H1 (cell line): ENCODE measurements at regions not wholly inside any gene's neighbourhood (a gene's known extent, or its start where the extent isn't known, plus 50 kb on each side); places are given as distances from the start of the nearest gene placed in this dataset.

Experiments
- CTCF ChIA-PET: fragments of 300-600 bp; sonication (Branson Sonifier 250); formaldehyde crosslinking; loops from one replicate; lab custom pipeline; 2021; ENCODE audit not compliant: partially characterized antibody; lab: Charles Lee
- POLR2A ChIA-PET: fragments of 300-600 bp; sonication (Branson Sonifier 250); formaldehyde crosslinking; loops from one replicate; lab custom pipeline; 2021; ENCODE audit warnings: inconsistent platforms; ENCODE audit not compliant: partially characterized antibody; lab: Charles Lee
- DNase-seq, 2 experiments: peaks; one replicate each; pipeline versions ENCODE4 v3.0.0 to v3.0.0-alpha.2; 2010 to 2022; ENCODE audit warnings: low spot score in 2 of 2, low read depth in 1 of 2, mixed read lengths in 1 of 2
- FAIRE-seq: peaks from 2 replicates; lab custom pipeline; 2011; peaks lifted over from hg19 to GRCh38; lab: Jason Lieb, UNC
- H2AFZ ChIP-seq: 2 replicates; pipeline ENCODE4 v1.8.1; 2012; ENCODE audit warnings: low read length, inconsistent platforms
- H2AK5ac ChIP-seq: 2 replicates; pipeline ENCODE4 v1.6.1; 2013; ENCODE audit warnings: low read depth, low read length
- H2BK120ac ChIP-seq: replicated peaks from 2 replicates; pipeline ENCODE3; 2013; ENCODE audit warnings: low read depth, low read length, inconsistent platforms
- H2BK12ac ChIP-seq: 2 replicates; pipeline ENCODE4 v1.6.1; 2013; ENCODE audit warnings: low read depth, low read length
- H2BK15ac ChIP-seq: 2 replicates; pipeline ENCODE4 v1.6.1; 2013; ENCODE audit warnings: low read length
- H2BK20ac ChIP-seq: 2 replicates; pipeline ENCODE4 v1.6.1; 2013; ENCODE audit warnings: low read length
- H2BK5ac ChIP-seq: 2 replicates; pipeline ENCODE4 v1.6.1; 2013; ENCODE audit warnings: low read depth, low read length
- H3K14ac ChIP-seq: 2 replicates; pipeline ENCODE4 v1.6.1; 2013; ENCODE audit warnings: inconsistent platforms; ENCODE audit not compliant: insufficient read length
- H3K18ac ChIP-seq: 2 replicates; pipeline ENCODE4 v1.6.1; 2013; ENCODE audit warnings: low read length; ENCODE audit errors: extremely low read depth
- H3K23ac ChIP-seq: 2 replicates; pipeline ENCODE4 v1.6.1; 2013; ENCODE audit warnings: inconsistent platforms; ENCODE audit not compliant: insufficient read length
- H3K23me2 ChIP-seq: 2 replicates; pipeline ENCODE4 v1.6.1; 2013; ENCODE audit warnings: low read depth, low read length
- H3K27ac ChIP-seq: 2 replicates; pipeline ENCODE4 v1.6.1; 2011; ENCODE audit warnings: low read depth, low read length, inconsistent platforms
- H3K27me3 ChIP-seq, 4 experiments: replicated peaks in 1 of 4; 1 replicate in 1 of 4; 2 replicates in 3 of 4; pipeline versions ENCODE4 v1.6.1 to v1.8.1; 2011 to 2013; ENCODE audit warnings: low read length in 3 of 4, mild to moderate bottlenecking in 3 of 4, inconsistent platforms in 2 of 4, mixed read lengths in 2 of 4, moderate library complexity in 1 of 4; ENCODE audit not compliant: control insufficient read depth in 3 of 4, insufficient read depth in 3 of 4; ENCODE audit errors: extremely low read depth in 1 of 4
- H3K36me3 ChIP-seq, 4 experiments: 2 replicates each; pipeline versions ENCODE4 v1.6.1 to v1.8.1; 2011 to 2013; ENCODE audit warnings: mild to moderate bottlenecking in 4 of 4, low read length in 3 of 4, moderate library complexity in 2 of 4, control low read depth in 1 of 4, inconsistent platforms in 1 of 4; ENCODE audit not compliant: insufficient read depth in 4 of 4, control insufficient read depth in 2 of 4
- H3K4ac ChIP-seq: replicated peaks from 2 replicates; pipeline ENCODE3; 2013; ENCODE audit warnings: low read length, low read depth, mixed read lengths, inconsistent platforms; ENCODE audit not compliant: insufficient read length
- H3K4me1 ChIP-seq, 4 experiments: replicated peaks in 1 of 4; 1 replicate in 1 of 4; 2 replicates in 3 of 4; pipeline versions ENCODE4 v1.6.1 to v1.8.1; 2011 to 2013; ENCODE audit warnings: low read length in 3 of 4, inconsistent platforms in 2 of 4, mixed read lengths in 1 of 4; ENCODE audit not compliant: insufficient read depth in 4 of 4, control insufficient read depth in 3 of 4
- H3K4me2 ChIP-seq, 2 experiments: 2 replicates each; pipeline versions ENCODE4 v1.6.1 to v1.8.1; 2011 to 2013; ENCODE audit warnings: low read depth in 2 of 2, low read length in 2 of 2, control low read depth in 1 of 2, inconsistent platforms in 1 of 2, mild to moderate bottlenecking in 1 of 2; ENCODE audit not compliant: insufficient read depth in 1 of 2
- H3K4me3 ChIP-seq, 4 experiments: fragments of 200-600, 300-600 bp in 1 of 4; sonication (generic), shearing (Covaris generic), sonication (Bioruptor Twin) in 1 of 4; 2 replicates each; pipeline versions ENCODE4 v1.5.1 to v1.8.1; 2011 to 2016; ENCODE audit warnings: low read length in 4 of 4, low read depth in 3 of 4, control low read depth in 2 of 4, inconsistent platforms in 2 of 4, mild to moderate bottlenecking in 2 of 4, mixed read lengths in 1 of 4, moderate library complexity in 1 of 4; ENCODE audit not compliant: insufficient read depth in 2 of 4; ENCODE audit errors: extremely low read depth in 1 of 4
- H3K56ac ChIP-seq: replicated peaks from 2 replicates; pipeline ENCODE3; 2013; ENCODE audit warnings: low read depth, mild to moderate bottlenecking, mixed read lengths, low read length, inconsistent platforms; ENCODE audit not compliant: insufficient read length
- H3K79me1 ChIP-seq: 2 replicates; pipeline ENCODE4 v1.6.1; 2013; ENCODE audit warnings: low read depth, low read length, control low read depth
- H3K79me2 ChIP-seq, 2 experiments: 2 replicates each; pipeline versions ENCODE4 v1.6.1 to v1.8.1; 2012 to 2013; ENCODE audit warnings: low read length in 2 of 2, mild to moderate bottlenecking in 2 of 2, inconsistent platforms in 1 of 2; ENCODE audit not compliant: insufficient read depth in 2 of 2, control insufficient read depth in 1 of 2
- H3K9ac ChIP-seq, 4 experiments: replicated peaks in 1 of 4; 1 replicate in 1 of 4; 2 replicates in 3 of 4; pipeline versions ENCODE4 v1.6.1 to v1.8.1; 2011 to 2013; ENCODE audit warnings: low read depth in 3 of 4, low read length in 3 of 4, control low read depth in 2 of 4, mild to moderate bottlenecking in 2 of 4, moderate library complexity in 2 of 4, inconsistent platforms in 1 of 4; ENCODE audit errors: extremely low read depth in 1 of 4
- H3K9me3 ChIP-seq, 2 experiments: 2 replicates each; pipeline versions ENCODE4 v1.6.1 to v1.8.1; 2012 to 2013; ENCODE audit warnings: mild to moderate bottlenecking in 2 of 2, moderate library complexity in 2 of 2, control low read depth in 1 of 2, inconsistent platforms in 1 of 2, low read depth in 1 of 2, low read length in 1 of 2, mixed read lengths in 1 of 2; ENCODE audit not compliant: insufficient read depth in 2 of 2
- H4K20me1 ChIP-seq, 2 experiments: replicated peaks in 1 of 2; 2 replicates each; pipeline versions ENCODE3 to v1.8.1; 2011 to 2013; ENCODE audit warnings: inconsistent platforms in 2 of 2, low read length in 2 of 2, mild to moderate bottlenecking in 1 of 2; ENCODE audit not compliant: insufficient read depth in 2 of 2, control insufficient read depth in 1 of 2
- H4K5ac ChIP-seq: 2 replicates; pipeline ENCODE4 v1.6.1; 2013; ENCODE audit warnings: low read length, low read depth, mixed read lengths, inconsistent platforms; ENCODE audit not compliant: insufficient read length
- H4K8ac ChIP-seq: 2 replicates; pipeline ENCODE4 v1.8.0; 2013; ENCODE audit warnings: mild to moderate bottlenecking, moderate library complexity, low read length, inconsistent platforms; ENCODE audit not compliant: insufficient read depth; ENCODE audit errors: extremely low read depth
- H4K91ac ChIP-seq: replicated peaks from 2 replicates; pipeline ENCODE3; 2013; ENCODE audit warnings: low read length, mixed read lengths, inconsistent platforms; ENCODE audit not compliant: insufficient read length
- BRCA1 ChIP-seq: IDR thresholded peaks from 2 replicates; pipeline ENCODE4 v1.6.1; 2012; ENCODE audit warnings: low read depth, low read length, improper control_type of control experiment
- CTBP2 ChIP-seq: IDR thresholded peaks from 2 replicates; pipeline ENCODE4 v1.7.0; 2011; ENCODE audit warnings: borderline replicate concordance, mild to moderate bottlenecking, moderate library complexity, mixed read lengths, low read length; ENCODE audit not compliant: insufficient read depth, insufficient read length
- FOSL1 ChIP-seq: IDR thresholded peaks from 2 replicates; pipeline ENCODE4 v1.6.1; 2011; ENCODE audit warnings: mild to moderate bottlenecking, low read depth, low read length, moderate library complexity; ENCODE audit not compliant: insufficient read depth
- MAX ChIP-seq: IDR thresholded peaks from 2 replicates; pipeline ENCODE4 v1.6.1; 2012; ENCODE audit warnings: inconsistent platforms
- NRF1 ChIP-seq: IDR thresholded peaks from 2 replicates; pipeline ENCODE4 v1.6.1; 2011; ENCODE audit warnings: mild to moderate bottlenecking, low read depth, low read length, improper control_type of control experiment
- POU5F1 ChIP-seq: IDR thresholded peaks from 2 replicates; pipeline ENCODE4 v1.6.1; 2011; ENCODE audit warnings: low read depth, mild to moderate bottlenecking, low read length, moderate library complexity
- RFX5 ChIP-seq: IDR thresholded peaks from 2 replicates; pipeline ENCODE4 v1.6.1; 2011; ENCODE audit warnings: low read depth, low read length, improper control_type of control experiment, borderline replicate concordance
- RNF2 ChIP-seq: fragments of 200-900, 300-1000 bp; sonication (generic); IDR thresholded peaks from 2 replicates; pipeline ENCODE4 v1.7.1; 2016; ENCODE audit warnings: borderline replicate concordance, low read depth, mild to moderate bottlenecking, antibody characterized with exemption, low read length; ENCODE audit not compliant: poor library complexity, severe bottlenecking; ENCODE audit errors: missing control alignments
- TAF1 ChIP-seq: IDR thresholded peaks from 2 replicates; pipeline ENCODE4 v1.6.1; 2011; ENCODE audit warnings: mild to moderate bottlenecking, low read depth, low read length
- TCF12 ChIP-seq: IDR thresholded peaks from 2 replicates; pipeline ENCODE4 v1.6.1; 2011; ENCODE audit warnings: low read depth, mild to moderate bottlenecking, low read length
- USF2 ChIP-seq: IDR thresholded peaks from 2 replicates; pipeline ENCODE4 v1.6.1; 2011; ENCODE audit warnings: low read length, improper control_type of control experiment
- WGBS, 2 experiments: shearing (Covaris generic) in 1 of 2; methylation state at CpG; one replicate each; pipeline versions ENCODE4 v1.1.6 to v1.1.7; 2013 to 2015; ENCODE audit warnings: low lambda C conversion rate in 2 of 2, mixed read lengths in 2 of 2, inconsistent platforms in 1 of 2, low coverage in 1 of 2, missing lambda C conversion rate in 1 of 2; ENCODE audit not compliant: insufficient replicate concordance in 2 of 2, insufficient coverage in 1 of 2, insufficient read length in 1 of 2; ENCODE audit errors: extremely low coverage in 1 of 2, missing lambda C conversion rate in 1 of 2; 5-methylcytosine and 5-hydroxymethylcytosine counted together

GRCh38 chr6:8279041-8279805, 156.1 kb downstream of the SLC35B3 start:
- H3K79me2 ChIP-seq = no peaks in the 10 kb centered on the region
- no peak overlapping the region for H3K4ac ChIP-seq
- no peak overlapping the region for H3K14ac ChIP-seq
- no peak overlapping the region for H2BK120ac ChIP-seq
- no peak overlapping the region for H4K91ac ChIP-seq
- no peaks in the 10 kb centered on the region for H3K27me3 ChIP-seq
- no peak overlapping the region for H3K23ac ChIP-seq
- H3K9ac ChIP-seq = no peak overlapping the region
- H3K36me3 ChIP-seq = no peaks in the 10 kb centered on the region
- no peak overlapping the region for H2AK5ac ChIP-seq
- H2BK15ac ChIP-seq = no peak overlapping the region
- ChIA-PET POLR2A (no interaction called here), CTCF (interaction anchor here (0.6 to 0.9 kb wide), 2 partner anchors 24 to 52 kb away, joined by 3 read pairs; no protein-coding TSS in a partner anchor)
- no peak overlapping the region for H3K18ac ChIP-seq
- H3K4me3 ChIP-seq = no peak overlapping the region
- no peak overlapping the region for H2BK12ac ChIP-seq
- no peak overlapping the region for H2BK20ac ChIP-seq
- H3K56ac ChIP-seq = no peak overlapping the region
- H3K4me2 ChIP-seq = no peak overlapping the region; a peak in 1 of 4 replicates
- FAIRE-seq = no peak
- DNase-seq = no peak
- H3K23me2 ChIP-seq = no peaks in the 10 kb centered on the region
- no peak overlapping the region for H3K27ac ChIP-seq
- H3K79me1 ChIP-seq = no peaks in the 10 kb centered on the region
- no peak overlapping the region for H4K5ac ChIP-seq
- H3K4me1 ChIP-seq = peaks cover 2 to 13% (median 9%) of the 10 kb centered on the region in 4 experiments
- peaks cover 0 to 4% of the 10 kb centered on the region in 2 experiments; a peak in 1 of 4 replicates for H3K9me3 ChIP-seq
- H2AFZ ChIP-seq = peak overlapping the region; percentile 9; the same call in 1 of the 2 replicates
- WGBS, 2 experiments = 83% methylated on average over 15 of the region's 15 CpGs; no CpG with 5 or more reads in 1 of the 2 experiments
- no peaks in the 10 kb centered on the region for H4K20me1 ChIP-seq
- no peak overlapping the region for H4K8ac ChIP-seq
- no peak overlapping the region for H2BK5ac ChIP-seq
- no peak for TF ChIP-seq CTBP2
- TF ChIP-seq RFX5 = no peak
- no peak for TF ChIP-seq POU5F1
- TF ChIP-seq MAX = no peak
- TF ChIP-seq USF2 = no peak
- TF ChIP-seq TCF12 = no peak
- TF ChIP-seq RNF2 = no peak
- TF ChIP-seq NRF1 = no peak
- TF ChIP-seq FOSL1 = no peak
- no peak for TF ChIP-seq TAF1
- no peak for TF ChIP-seq BRCA1
